ENCODE measurements at regions not wholly inside any gene's neighbourhood (a gene's known extent, or its start where the extent isn't known, plus 50 kb on each side); places are given as distances from the start of the nearest gene placed in this dataset.

GRCh38 chr2:196334710-196335109 is 163.3 kb upstream of the STK17B start:
- TF ChIP-seq, protein P1, sequence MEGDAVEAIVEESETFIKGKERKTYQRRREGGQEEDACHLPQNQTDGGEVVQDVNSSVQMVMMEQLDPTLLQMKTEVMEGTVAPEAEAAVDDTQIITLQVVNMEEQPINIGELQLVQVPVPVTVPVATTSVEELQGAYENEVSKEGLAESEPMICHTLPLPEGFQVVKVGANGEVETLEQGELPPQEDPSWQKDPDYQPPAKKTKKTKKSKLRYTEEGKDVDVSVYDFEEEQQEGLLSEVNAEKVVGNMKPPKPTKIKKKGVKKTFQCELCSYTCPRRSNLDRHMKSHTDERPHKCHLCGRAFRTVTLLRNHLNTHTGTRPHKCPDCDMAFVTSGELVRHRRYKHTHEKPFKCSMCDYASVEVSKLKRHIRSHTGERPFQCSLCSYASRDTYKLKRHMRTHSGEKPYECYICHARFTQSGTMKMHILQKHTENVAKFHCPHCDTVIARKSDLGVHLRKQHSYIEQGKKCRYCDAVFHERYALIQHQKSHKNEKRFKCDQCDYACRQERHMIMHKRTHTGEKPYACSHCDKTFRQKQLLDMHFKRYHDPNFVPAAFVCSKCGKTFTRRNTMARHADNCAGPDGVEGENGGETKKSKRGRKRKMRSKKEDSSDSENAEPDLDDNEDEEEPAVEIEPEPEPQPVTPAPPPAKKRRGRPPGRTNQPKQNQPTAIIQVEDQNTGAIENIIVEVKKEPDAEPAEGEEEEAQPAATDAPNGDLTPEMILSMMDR (IDR thresholded peaks at IDR 0.05; ENCODE audit: low read depth, low read length) = no peak
- TF ChIP-seq EZH2phosphoT487 (IDR thresholded peaks at IDR 0.05; ENCODE audit: low read depth) = no peak
- H3K9me3 ChIP-seq (ENCODE audit: insufficient read depth, low read length) = no peaks in the 10 kb centered on the region
- H3K4me1 ChIP-seq (ENCODE audit: low read length) = peaks cover 24% of the 10 kb centered on the region
- no peaks in the 10 kb centered on the region for H4K20me1 ChIP-seq (ENCODE audit: insufficient read depth, low read length)
- no peak overlapping the region for H3K27ac ChIP-seq (ENCODE audit: low read length)
- no peak overlapping the region for H2AFZ ChIP-seq (ENCODE audit: low read depth, low read length)
- H3K27me3 ChIP-seq (ENCODE audit: low read depth, low read length) = no peaks in the 10 kb centered on the region
- H3K79me2 ChIP-seq (ENCODE audit: low read length) = no peaks in the 10 kb centered on the region
- H3K9ac ChIP-seq (ENCODE audit: low read length) = no peak overlapping the region
- no peak overlapping the region for H3K4me3 ChIP-seq (ENCODE audit: low read length)
- H3K36me3 ChIP-seq (replicated peaks; ENCODE audit: low read depth, low read length) = no peaks in the 10 kb centered on the region
- no peak overlapping the region for H3K4me2 ChIP-seq (ENCODE audit: low read length)

DNA sequence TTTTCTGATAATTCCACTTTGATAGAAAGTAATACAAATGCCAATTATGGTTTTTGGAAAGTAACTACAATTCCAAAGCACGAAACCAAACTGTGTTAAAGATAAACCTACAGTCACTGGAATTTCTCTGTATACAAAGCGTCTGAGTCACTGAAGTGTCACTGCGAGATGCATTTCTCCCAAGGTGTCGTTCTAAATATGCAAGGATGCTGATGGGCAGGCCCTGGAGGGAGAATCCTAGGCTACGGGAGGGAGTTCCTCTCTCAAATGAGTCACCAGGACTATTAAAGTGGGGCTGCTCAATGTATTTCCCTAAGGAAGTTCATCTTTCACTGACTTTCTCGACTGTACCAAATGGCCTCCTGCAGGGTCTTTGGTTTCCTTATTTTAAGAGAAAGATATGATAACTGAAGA is 163.8 kb upstream of the STK17B start:
- no peaks in the 10 kb centered on the region for H3K9me3 ChIP-seq (ENCODE audit: insufficient read depth, low read length)
- H3K27ac ChIP-seq (ENCODE audit: low read length) = no peak overlapping the region
- H3K4me2 ChIP-seq (ENCODE audit: low read length) = no peak overlapping the region
- H2AFZ ChIP-seq (ENCODE audit: low read depth, low read length) = no peak overlapping the region
- H3K27me3 ChIP-seq (ENCODE audit: low read depth, low read length) = no peaks in the 10 kb centered on the region
- TF ChIP-seq EZH2phosphoT487 (IDR thresholded peaks at IDR 0.05; ENCODE audit: low read depth) = no peak
- TF ChIP-seq, protein P1 (IDR thresholded peaks at IDR 0.05; ENCODE audit: low read depth, low read length) = no peak
- H3K9ac ChIP-seq (ENCODE audit: low read length) = no peak overlapping the region
- H3K79me2 ChIP-seq (ENCODE audit: low read length) = no peaks in the 10 kb centered on the region
- H3K4me1 ChIP-seq (ENCODE audit: low read length) = peaks cover 24% of the 10 kb centered on the region
- H4K20me1 ChIP-seq (ENCODE audit: insufficient read depth, low read length) = no peaks in the 10 kb centered on the region
- no peaks in the 10 kb centered on the region for H3K36me3 ChIP-seq (replicated peaks; ENCODE audit: low read depth, low read length)
- H3K4me3 ChIP-seq (ENCODE audit: low read length) = no peak overlapping the region

GRCh38 chr2:196336207-196336606 is 164.8 kb upstream of the STK17B start:
- no peak overlapping the region for H3K27ac ChIP-seq (ENCODE audit: low read length)
- no peaks in the 10 kb centered on the region for H4K20me1 ChIP-seq (ENCODE audit: insufficient read depth, low read length)

GRCh38 chr2:196336715-196337114 is 165.3 kb upstream of the STK17B start:
- TF ChIP-seq, protein P1 (IDR thresholded peaks at IDR 0.05; ENCODE audit: low read depth, low read length) = no peak
- no peak for TF ChIP-seq EZH2phosphoT487 (IDR thresholded peaks at IDR 0.05; ENCODE audit: low read depth)
- Histone ChIP-seq H3K9me3 (ENCODE audit: insufficient read depth, low read length) (no peaks in the 10 kb centered on the region), H3K4me3 (ENCODE audit: low read length) (peak overlapping the region; percentile 52), H3K27me3 (ENCODE audit: low read depth, low read length) (no peaks in the 10 kb centered on the region), H3K4me1 (ENCODE audit: low read length) (peaks cover 24% of the 10 kb centered on the region), H4K20me1 (ENCODE audit: insufficient read depth, low read length) (no peaks in the 10 kb centered on the region), H3K36me3 (replicated peaks; ENCODE audit: low read depth, low read length) (no peaks in the 10 kb centered on the region), H3K27ac (ENCODE audit: low read length) (no peak overlapping the region), H2AFZ (ENCODE audit: low read depth, low read length) (peak overlapping the region; percentile 51; the same call in 1 of the 2 replicates), H3K9ac (ENCODE audit: low read length) (peak overlapping the region; percentile 28), H3K79me2 (ENCODE audit: low read length) (no peaks in the 10 kb centered on the region), H3K4me2 (ENCODE audit: low read length) (peak overlapping the region; percentile 83)

More at GRCh38 chr2:196336207-196336606, 164.8 kb upstream of the STK17B start:
- Histone ChIP-seq H2AFZ (ENCODE audit: low read depth, low read length) (no peak overlapping the region), H3K9me3 (ENCODE audit: insufficient read depth, low read length) (no peaks in the 10 kb centered on the region), H3K4me2 (ENCODE audit: low read length) (peak overlapping the region; percentile 83), H3K79me2 (ENCODE audit: low read length) (no peaks in the 10 kb centered on the region), H3K4me3 (ENCODE audit: low read length) (no peak overlapping the region; the same call in 1 of the 2 replicates), H3K4me1 (ENCODE audit: low read length) (peaks cover 24% of the 10 kb centered on the region), H3K36me3 (replicated peaks; ENCODE audit: low read depth, low read length) (no peaks in the 10 kb centered on the region), H3K9ac (ENCODE audit: low read length) (peak overlapping the region; percentile 28; the same call in 1 of the 2 replicates), H3K27me3 (ENCODE audit: low read depth, low read length) (no peaks in the 10 kb centered on the region)
- TF ChIP-seq, protein P1 (IDR thresholded peaks at IDR 0.05; ENCODE audit: low read depth, low read length) = no peak
- TF ChIP-seq EZH2phosphoT487 (IDR thresholded peaks at IDR 0.05; ENCODE audit: low read depth) = no peak

Measured in OCI-LY3 (cell line).